Breast epithelium (tissue), 4 donors: ENCODE measurements at regions not wholly inside any gene's neighbourhood (a gene's known extent, or its start where the extent isn't known, plus 50 kb on each side); places are given as distances from the start of the nearest gene placed in this dataset.

Experiments
- DNase-seq, 2 donors: peaks; one replicate each; pipeline ENCODE4 v3.0.0-alpha.2; 2019; ENCODE audit warnings: low spot score in 2 of 2
- H3K27ac ChIP-seq, 2 donors: fragments of 200-600 bp; sonication (generic) in 1 of 2; one replicate each; pipeline ENCODE4 v1.5.1; 2016 to 2019; ENCODE audit warnings: mild to moderate bottlenecking in 1 of 2
- H3K27me3 ChIP-seq, 2 donors: fragments of 200-600 bp; sonication (generic) in 1 of 2; one replicate each; pipeline versions ENCODE4 v1.5.1 to v1.6.0; 2017 to 2019; ENCODE audit warnings: control low read depth in 1 of 2, mild to moderate bottlenecking in 1 of 2
- H3K36me3 ChIP-seq: fragments of 200-600 bp; one replicate; pipeline ENCODE4 v1.5.1; 2019
- H3K4me1 ChIP-seq, 2 donors: fragments of 200-600 bp; sonication (generic); one replicate each; pipeline ENCODE4 v1.5.1; 2016 to 2019; ENCODE audit warnings: control low read depth in 1 of 2
- H3K4me3 ChIP-seq, 3 donors: fragments of 200-600 bp; sonication (generic); 1 replicate in 2 of 3; 2 replicates in 1 of 3; pipeline ENCODE4 v1.5.1; 2016 to 2019; ENCODE audit warnings: mild to moderate bottlenecking in 3 of 3, moderate library complexity in 2 of 3
- H3K9me3 ChIP-seq, 2 donors: fragments of 200-600 bp; sonication (generic) in 1 of 2; one replicate each; pipeline ENCODE4 v1.5.1; 2016 to 2019; ENCODE audit warnings: control low read depth in 1 of 2
- CTCF ChIP-seq, 3 donors: fragments of 450-650 bp; IDR thresholded peaks; one replicate each; pipeline ENCODE4 v1.5.1; 2016 to 2017; ENCODE audit warnings: antibody characterized with exemption in 3 of 3, mild to moderate bottlenecking in 3 of 3, moderate library complexity in 3 of 3
- POLR2A ChIP-seq: fragments of 450-650 bp; IDR thresholded peaks from one replicate; pipeline ENCODE4 v1.6.1; 2016; ENCODE audit warnings: antibody characterized with exemption, mild to moderate bottlenecking, moderate library complexity
- POLR2AphosphoS5 ChIP-seq, 3 donors: sonication (generic); formaldehyde crosslinking; IDR thresholded peaks; one replicate each; pipeline ENCODE4 v1.6.1; 2017; ENCODE audit warnings: antibody characterized with exemption in 3 of 3
- intact Hi-C: fragments of 100-400 bp; cut with DNase I; formaldehyde crosslinking; loops from one replicate; pipeline ENCODE4 v1.15.1; 2023; ENCODE audit warnings: low total_unique reads

GRCh38 chr5:166992874-166993722 is 1298.3 kb upstream of the WWC1 start:
- H3K4me1 ChIP-seq: no peaks in the 10 kb centered on the region
- H3K4me3 ChIP-seq: no peak overlapping the region
- H3K27me3 ChIP-seq: no peaks in the 10 kb centered on the region
- H3K9me3 ChIP-seq: no peaks in the 10 kb centered on the region
- no peak for DNase-seq
- no peaks in the 10 kb centered on the region for H3K36me3 ChIP-seq
- TF ChIP-seq CTCF (IDR thresholded peaks at IDR 0.05) (no peak), POLR2AphosphoS5 (IDR thresholded peaks at IDR 0.05) (no peak), POLR2A (no peak)
- H3K27ac ChIP-seq: no peak overlapping the region
- intact Hi-C loops: no loop called here

DNA sequence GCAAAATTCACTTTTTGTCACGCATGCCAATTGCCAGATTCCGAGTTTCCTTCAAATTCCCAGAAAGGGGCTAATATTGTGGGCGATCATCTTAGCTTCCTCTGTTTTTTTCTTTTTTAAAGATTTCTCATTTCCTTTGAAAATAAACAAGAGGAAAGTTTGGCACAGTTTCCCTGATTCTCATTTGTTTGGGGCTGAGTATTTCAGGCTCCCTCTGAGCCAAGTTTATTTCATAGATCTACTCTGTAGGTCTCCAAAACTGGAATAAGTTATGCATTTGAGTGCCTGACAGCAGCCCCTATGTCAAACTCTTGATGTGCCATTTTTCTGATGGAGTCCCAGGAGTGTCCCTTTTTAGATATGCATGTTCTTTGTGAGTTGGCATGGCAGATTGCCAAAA is 1297.2 kb upstream of the WWC1 start:
- intact Hi-C loops: no loop called here
- no peaks in the 10 kb centered on the region for H3K4me1 ChIP-seq
- no peak overlapping the region for H3K27ac ChIP-seq
- TF ChIP-seq POLR2AphosphoS5 (IDR thresholded peaks at IDR 0.05) (no peak), POLR2A (no peak), CTCF (IDR thresholded peaks at IDR 0.05) (no peak)
- no peaks in the 10 kb centered on the region for H3K27me3 ChIP-seq
- H3K4me3 ChIP-seq: no peak overlapping the region
- DNase-seq: no peak
- no peaks in the 10 kb centered on the region for H3K36me3 ChIP-seq
- H3K9me3 ChIP-seq: no peaks in the 10 kb centered on the region

DNA sequence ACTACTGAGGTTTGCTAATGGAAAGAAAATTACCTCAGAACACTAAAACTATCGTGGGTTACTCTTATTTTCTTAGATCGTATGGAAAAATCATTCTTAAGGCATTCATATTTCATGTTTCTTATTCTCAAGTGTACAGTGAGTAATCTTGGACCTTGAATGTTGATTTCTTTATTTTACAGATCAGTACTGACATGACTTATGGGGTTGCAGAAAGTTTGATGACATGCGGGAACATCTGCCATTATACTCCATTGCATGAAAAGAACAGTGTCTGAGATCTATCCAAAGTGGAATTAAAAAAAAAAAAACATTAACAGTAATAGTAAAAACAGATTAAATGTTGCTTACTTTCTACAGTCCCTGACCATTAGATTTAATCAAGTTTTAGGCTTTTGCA is 1290.2 kb upstream of the WWC1 start:
- Histone ChIP-seq H3K4me1 (no peaks in the 10 kb centered on the region), H3K9me3 (no peaks in the 10 kb centered on the region), H3K4me3 (no peak overlapping the region), H3K27me3 (no peaks in the 10 kb centered on the region), H3K27ac (no peak overlapping the region), H3K36me3 (no peaks in the 10 kb centered on the region)
- intact Hi-C loops: no loop called here
- no peak for TF ChIP-seq POLR2A
- TF ChIP-seq CTCF (IDR thresholded peaks at IDR 0.05): no peak
- TF ChIP-seq POLR2AphosphoS5 (IDR thresholded peaks at IDR 0.05): no peak
- no peak for DNase-seq

GRCh38 chr5:167008705-167009104 is 1282.7 kb upstream of the WWC1 start:
- TF ChIP-seq CTCF (IDR thresholded peaks at IDR 0.05): no peak
- no peak for TF ChIP-seq POLR2A
- no peak for TF ChIP-seq POLR2AphosphoS5 (IDR thresholded peaks at IDR 0.05)
- DNase-seq: no peak
- no peaks in the 10 kb centered on the region for H3K9me3 ChIP-seq
- H3K27ac ChIP-seq: no peak overlapping the region
- no peaks in the 10 kb centered on the region for H3K36me3 ChIP-seq
- H3K27me3 ChIP-seq: no peaks in the 10 kb centered on the region
- intact Hi-C loops: no loop called here
- no peaks in the 10 kb centered on the region for H3K4me1 ChIP-seq
- H3K4me3 ChIP-seq: no peak overlapping the region

GRCh38 chr5:167011196-167011595 is 1280.2 kb upstream of the WWC1 start:
- Histone ChIP-seq H3K27me3 (no peaks in the 10 kb centered on the region), H3K27ac (no peak overlapping the region), H3K36me3 (no peaks in the 10 kb centered on the region), H3K4me1 (no peaks in the 10 kb centered on the region), H3K4me3 (no peak overlapping the region), H3K9me3 (no peaks in the 10 kb centered on the region)
- intact Hi-C loops: loop anchor here (5.0 kb wide), 1 partner anchor 346 kb away; no protein-coding TSS in a partner anchor
- DNase-seq: no peak
- TF ChIP-seq POLR2AphosphoS5 (IDR thresholded peaks at IDR 0.05) (no peak), POLR2A (no peak), CTCF (IDR thresholded peaks at IDR 0.05) (no peak)
